HEK293 (cell line): ENCODE measurements at regions not wholly inside any gene's neighbourhood (a gene's known extent, or its start where the extent isn't known, plus 50 kb on each side); places are given as distances from the start of the nearest gene placed in this dataset.
A peak's percentile ranks its signal among the peaks of the same experiment; 100 is the strongest.

ENCODE experiments used
- CTCF ChIA-PET: fragments of 350-600 bp; formaldehyde crosslinking; extraction: SDS; loops from one replicate; lab custom pipeline; 2021; ENCODE audit warnings: antibody characterized with exemption; lab: Yijun Ruan, JAX
- POLR2A ChIA-PET: fragments of 300-600 bp; formaldehyde crosslinking; extraction: SDS; loops from one replicate; lab custom pipeline; 2020; ENCODE audit warnings: antibody characterized with exemption, inconsistent platforms; lab: Yijun Ruan, JAX
- H3K27ac ChIP-seq: fragments of 200-500 bp; sonication (Bioruptor generic); 2 replicates; pipeline ENCODE4 v1.5.1; 2014; ENCODE audit warnings: low read depth, low read length, control low read depth, inconsistent platforms; ENCODE audit errors: extremely low read depth
- H3K36me3 ChIP-seq, 2 experiments: fragments of 200-500 bp in 1 of 2; sonication (Bioruptor generic) in 1 of 2; 1 replicate in 1 of 2; 2 replicates in 1 of 2; pipeline ENCODE4 v1.5.1; 2014 to 2017; ENCODE audit warnings: inconsistent platforms in 2 of 2, low read length in 2 of 2; ENCODE audit not compliant: control insufficient read depth in 2 of 2, insufficient read depth in 1 of 2
- H3K4me1 ChIP-seq: fragments of 200-500 bp; sonication (Bioruptor generic); 2 replicates; pipeline ENCODE4 v1.5.1; 2014; ENCODE audit warnings: mild to moderate bottlenecking, low read length, inconsistent platforms; ENCODE audit not compliant: control insufficient read depth, insufficient read depth
- H3K4me3 ChIP-seq: 2 replicates; pipeline ENCODE4 v1.5.1; 2011; ENCODE audit warnings: low read depth, mild to moderate bottlenecking, control low read depth, low read length, moderate library complexity
- H3K9me3 ChIP-seq: fragments of 200-500 bp; sonication (Bioruptor generic); 2 replicates; pipeline ENCODE4 v1.5.1; 2014; ENCODE audit warnings: low read depth, low read length, inconsistent platforms; ENCODE audit not compliant: control insufficient read depth, insufficient read depth
- EGR2 ChIP-seq: fragments of 450-650 bp; formaldehyde crosslinking; IDR thresholded peaks from 2 replicates; pipeline ENCODE4 v1.5.1; 2016; ENCODE audit warnings: low read depth, missing biosample characterization, missing genetic modification characterization
- GLI4 ChIP-seq: fragments of 450-650 bp; formaldehyde crosslinking; IDR thresholded peaks from 2 replicates; pipeline ENCODE4 v1.5.1; 2016; ENCODE audit warnings: missing biosample characterization, missing genetic modification characterization
- KLF10 ChIP-seq: fragments of 450-650 bp; IDR thresholded peaks from 2 replicates; pipeline ENCODE4 v1.5.1; 2018; ENCODE audit warnings: missing biosample characterization, mild to moderate bottlenecking, missing genetic modification characterization
- KLF9 ChIP-seq: fragments of 450-650 bp; formaldehyde crosslinking; IDR thresholded peaks from 2 replicates; pipeline ENCODE4 v1.5.1; 2016; ENCODE audit warnings: missing biosample characterization, missing genetic modification characterization, low read depth
- MEIS1 ChIP-seq: sonication (generic); formaldehyde crosslinking; IDR thresholded peaks from 2 replicates; pipeline ENCODE4 v1.8.1; 2022; ENCODE audit warnings: missing genetic modification reagents, mild to moderate bottlenecking, borderline replicate concordance
- PATZ1 ChIP-seq: fragments of 450-650 bp; formaldehyde crosslinking; IDR thresholded peaks from 2 replicates; pipeline ENCODE4 v1.5.1; 2016; ENCODE audit warnings: missing biosample characterization, missing genetic modification characterization
- PRDM2 ChIP-seq: fragments of 450-650 bp; formaldehyde crosslinking; IDR thresholded peaks from 2 replicates; pipeline ENCODE4 v1.5.1; 2016; ENCODE audit warnings: missing biosample characterization, missing genetic modification characterization, borderline replicate concordance
- SP2 ChIP-seq: fragments of 450-650 bp; formaldehyde crosslinking; IDR thresholded peaks from 2 replicates; pipeline ENCODE4 v1.5.1; 2016; ENCODE audit warnings: missing biosample characterization, missing genetic modification characterization
- SP3 ChIP-seq: fragments of 450-650 bp; formaldehyde crosslinking; IDR thresholded peaks from 2 replicates; pipeline ENCODE4 v1.5.1; 2016; ENCODE audit warnings: missing biosample characterization, missing genetic modification characterization
- TCF7L2 ChIP-seq: IDR thresholded peaks from 2 replicates; pipeline ENCODE4 v1.6.1; 2011; ENCODE audit warnings: low read depth, mild to moderate bottlenecking, inconsistent platforms, low read length, moderate library complexity, borderline replicate concordance
- ZBTB26 ChIP-seq: fragments of 450-650 bp; formaldehyde crosslinking; optimal IDR thresholded peaks from 2 replicates; pipeline ENCODE3; 2016; ENCODE audit warnings: missing biosample characterization, mild to moderate bottlenecking, missing genetic modification characterization
- ZFHX2 ChIP-seq: fragments of 450-650 bp; formaldehyde crosslinking; conservative IDR thresholded peaks from 2 replicates; pipeline ENCODE4 v1.5.1; 2016; ENCODE audit warnings: missing biosample characterization, missing genetic modification characterization
- ZNF2 ChIP-seq: fragments of 450-650 bp; formaldehyde crosslinking; IDR thresholded peaks from 2 replicates; pipeline ENCODE4 v1.5.1; 2016; ENCODE audit warnings: missing biosample characterization, missing genetic modification characterization
- ZNF202 ChIP-seq: fragments of 450-650 bp; formaldehyde crosslinking; IDR thresholded peaks from 2 replicates; pipeline ENCODE4 v1.5.1; 2016; ENCODE audit warnings: missing biosample characterization, missing genetic modification characterization, borderline replicate concordance
- ZNF24 ChIP-seq: fragments of 450-650 bp; formaldehyde crosslinking; IDR thresholded peaks from 2 replicates; pipeline ENCODE4 v1.5.1; 2016; ENCODE audit warnings: missing biosample characterization, missing genetic modification characterization
- ZNF335 ChIP-seq: fragments of 450-650 bp; formaldehyde crosslinking; conservative IDR thresholded peaks from 2 replicates; pipeline ENCODE4 v1.5.1; 2016; ENCODE audit warnings: missing biosample characterization, missing genetic modification characterization
- ZNF501 ChIP-seq: fragments of 450-650 bp; formaldehyde crosslinking; IDR thresholded peaks from 2 replicates; pipeline ENCODE4 v1.5.1; 2016; ENCODE audit warnings: missing biosample characterization, missing genetic modification characterization
- ZNF561 ChIP-seq: fragments of 450-650 bp; IDR thresholded peaks from 2 replicates; pipeline ENCODE4 v1.5.1; 2018; ENCODE audit warnings: missing biosample characterization, missing genetic modification characterization, borderline replicate concordance
- ZNF76 ChIP-seq: fragments of 450-650 bp; formaldehyde crosslinking; IDR thresholded peaks from 2 replicates; pipeline ENCODE4; 2016; ENCODE audit warnings: low read depth, missing biosample characterization, missing genetic modification characterization, borderline replicate concordance
- ZNF776 ChIP-seq: fragments of 450-650 bp; formaldehyde crosslinking; IDR thresholded peaks from 2 replicates; pipeline ENCODE4 v1.5.0; 2017; ENCODE audit warnings: missing biosample characterization, missing genetic modification characterization, borderline replicate concordance
- ZSCAN30 ChIP-seq: fragments of 450-650 bp; IDR thresholded peaks from 2 replicates; pipeline ENCODE4 v1.5.1; 2018; ENCODE audit warnings: missing biosample characterization, mild to moderate bottlenecking, missing genetic modification characterization, moderate library complexity
- ZXDB ChIP-seq: fragments of 450-650 bp; formaldehyde crosslinking; IDR thresholded peaks from 2 replicates; pipeline ENCODE4 v1.5.1; 2016; ENCODE audit warnings: missing biosample characterization, missing genetic modification characterization

- H3K9me3 ChIP-seq: no peaks in the 10 kb centered on the region
- no peak overlapping the region for H3K27ac ChIP-seq
- POLR2A ChIA-PET: interaction anchor here (1.1 kb wide), 2 partner anchors 9 to 28 kb away, joined by 4 to 5 read pairs; no protein-coding TSS in a partner anchor
- TF ChIP-seq PATZ1 (tag by site-specific recombination): peak; percentile 36; the same call in 1 of the 2 replicates
- TF ChIP-seq KLF10 (tag by site-specific recombination): peak; percentile 84; the same call in 1 of the 2 replicates
- peak; percentile 65; the same call in 1 of the 2 replicates for TF ChIP-seq ZNF2 (tag by site-specific recombination)
- TF ChIP-seq PRDM2 (tag by site-specific recombination): no peak
- TF ChIP-seq SP2 (tag by site-specific recombination): peak; percentile 40
- peak; percentile 56; the same call in 1 of the 2 replicates for TF ChIP-seq KLF9 (tag by site-specific recombination)
- peak; percentile 65 for TF ChIP-seq ZBTB26
- TF ChIP-seq TCF7L2: no peak
- peak; percentile 5; the same call in 1 of the 2 replicates for TF ChIP-seq ZNF202 (tag by site-specific recombination)
- TF ChIP-seq ZXDB (tag by site-specific recombination): 0 out of 2 replicates have a peak, but pooled peaks have one; percentile 31
- peak; percentile 70 for TF ChIP-seq ZFHX2
- 0 out of 2 replicates have a peak, but pooled peaks have one; percentile 32 for TF ChIP-seq ZNF501 (tag by site-specific recombination)
- peak; percentile 41; the same call in 1 of the 2 replicates for TF ChIP-seq ZNF76 (tag by site-specific recombination)
- peak; percentile 49 for TF ChIP-seq SP3 (tag by site-specific recombination)
- 0 out of 2 replicates have a peak, but pooled peaks have one; percentile 40 for TF ChIP-seq ZSCAN30 (tag by site-specific recombination)
- TF ChIP-seq ZNF24: peak; percentile 80; the same call in 1 of the 2 replicates
- TF ChIP-seq ZNF335: peak; percentile 70
- no peak for TF ChIP-seq ZNF776 (tag by site-specific recombination)
- no peak for TF ChIP-seq MEIS1 (CRISPR knock-in tag)
- TF ChIP-seq EGR2: peak; percentile 66; the same call in 1 of the 2 replicates
- TF ChIP-seq GLI4 (tag by site-specific recombination): peak; percentile 96; the same call in 1 of the 2 replicates
- no peak for TF ChIP-seq ZNF561 (tag by site-specific recombination)
- H3K36me3 ChIP-seq: peaks cover 0 to 12% of the 10 kb centered on the region in 2 experiments; a peak in 1 of 3 replicates
- H3K4me1 ChIP-seq: no peaks in the 10 kb centered on the region
- peak overlapping the region; percentile 43 for H3K4me3 ChIP-seq
- CTCF ChIA-PET: no interaction called here
These were observed 59.1 kb downstream of the ZNF467 start for GRCh38 chr7:149714081-149714909.
